Stimulated activated CD8-positive, alpha-beta memory T cell treated with anti-CD3 and anti-CD28 coated beads, Interleukin-15, amount 100 ng/mL, for 48 hours (primary cell): ENCODE measurements at regions not wholly inside any gene's neighbourhood (a gene's known extent, or its start where the extent isn't known, plus 50 kb on each side); places are given as distances from the start of the nearest gene placed in this dataset.

Experiments used
- DNase-seq, 2 donors: peaks; one replicate each; pipeline ENCODE4 v3.0.0-alpha.2; 2020; ENCODE audit warnings: low read depth in 2 of 2

GRCh38 chr2:217525076-217525475 is 477.7 kb downstream of the TNS1 start:
- no peak for DNase-seq

- DNase-seq, result no peak
Measured at GRCh38 chr2:217523286-217523685, 479.5 kb downstream of the TNS1 start.

GRCh38 chr2:217521820-217522219 is 481.0 kb downstream of the TNS1 start:
- DNase-seq, result no peak

- DNase-seq, result no peak
Measured at GRCh38 chr2:217520356-217521010, 482.3 kb downstream of the TNS1 start.

- DNase-seq, result no peak
Measured at GRCh38 chr2:217517402-217517801, 485.4 kb downstream of the TNS1 start.

- DNase-seq, result no peak
Measured at GRCh38 chr2:217515615-217516309, 487.0 kb downstream of the TNS1 start.

- DNase-seq, result no peak
Measured at GRCh38 chr2:217513258-217513657, 489.5 kb downstream of the TNS1 start.

GRCh38 chr2:217512728-217513127 is 490.1 kb downstream of the TNS1 start:
- no peak for DNase-seq

- no peak for DNase-seq
Measured at GRCh38 chr2:217512259-217512658, 490.5 kb downstream of the TNS1 start.

GRCh38 chr2:217511850-217512249 is 490.9 kb downstream of the TNS1 start:
- no peak for DNase-seq

GRCh38 chr2:217510771-217511291 is 492.0 kb downstream of the TNS1 start:
- peak; percentile 1 to 9 for DNase-seq

GRCh38 chr2:217505303-217505702 is 497.5 kb downstream of the TNS1 start:
- no peak for DNase-seq

- no peak for DNase-seq
Measured at GRCh38 chr2:217501887-217502286, 500.9 kb downstream of the TNS1 start.

- DNase-seq, result no peak
Measured at GRCh38 chr2:217497843-217498377, 504.9 kb downstream of the TNS1 start.

- no peak for DNase-seq
Measured at GRCh38 chr2:217494557-217494956, 508.2 kb downstream of the TNS1 start.

GRCh38 chr2:217491271-217491670 is 511.5 kb downstream of the TNS1 start:
- no peak for DNase-seq

- DNase-seq, result no peak
Measured at GRCh38 chr2:217489145-217489960, 513.4 kb downstream of the TNS1 start.

GRCh38 chr2:217484046-217484445 is 518.7 kb downstream of the TNS1 start:
- no peak for DNase-seq

GRCh38 chr2:217482056-217482710 is 520.6 kb downstream of the TNS1 start:
- DNase-seq, result no peak

- DNase-seq, result no peak
Measured at GRCh38 chr2:217481577-217481976, 521.2 kb downstream of the TNS1 start.

GRCh38 chr2:217479566-217479965 is 523.2 kb downstream of the TNS1 start:
- DNase-seq, result no peak
